Dedifferentiated amniotic fluid mesenchymal stem cell (primary cell): ENCODE measurements at regions not wholly inside any gene's neighbourhood (a gene's known extent, or its start where the extent isn't known, plus 50 kb on each side); places are given as distances from the start of the nearest gene placed in this dataset.
"Not testable (repeated sequence)": the region's sequence is repeated elsewhere in the genome, so short reads cannot be mapped to it uniquely, and the experiment has no call there.

Experiments
- DNase-seq: peaks from one replicate; pipeline ENCODE4 v3.0.0-alpha.2; 2016; ENCODE audit errors: extremely low spot score

GRCh38 chr4:110361921-110362320 lies 114.0 kb upstream of the ENPEP start:
- no peak for DNase-seq

- DNase-seq: no peak
Measured at GRCh38 chr4:110359076-110359475, 116.9 kb upstream of the ENPEP start.

- DNase-seq: no peak
Measured at GRCh38 chr4:110357521-110357920, 118.4 kb upstream of the ENPEP start.

GRCh38 chr4:110354460-110354859 lies 121.5 kb upstream of the ENPEP start:
- no peak for DNase-seq

GRCh38 chr4:110352670-110353442 lies 123.1 kb upstream of the ENPEP start:
- DNase-seq: no peak

- no peak for DNase-seq
Measured at GRCh38 chr4:110348711-110349383, 127.1 kb upstream of the ENPEP start.

- DNase-seq: no peak
Measured at GRCh38 chr4:110347805-110348204, 128.2 kb upstream of the ENPEP start.

- DNase-seq: no peak
Measured at GRCh38 chr4:110344165-110344564, 131.8 kb upstream of the ENPEP start.

- no peak for DNase-seq
Measured at GRCh38 chr4:110343534-110343933, 132.4 kb upstream of the ENPEP start.

- DNase-seq: not testable (repeated sequence)
Measured at GRCh38 chr4:110341118-110341517, 134.8 kb upstream of the ENPEP start.

GRCh38 chr4:110335399-110335798 lies 137.0 kb upstream of the ELOVL6 start:
- DNase-seq: no peak

- no peak for DNase-seq
Measured at GRCh38 chr4:110332483-110332882, 134.1 kb upstream of the ELOVL6 start.

GRCh38 chr4:110326426-110326825 lies 128.0 kb upstream of the ELOVL6 start:
- DNase-seq: not testable (repeated sequence)

GRCh38 chr4:110310795-110311194 lies 112.4 kb upstream of the ELOVL6 start:
- no peak for DNase-seq

GRCh38 chr4:110309675-110310074 lies 111.3 kb upstream of the ELOVL6 start:
- peak; percentile 42 for DNase-seq

- no peak for DNase-seq
Measured at GRCh38 chr4:110306303-110306702, 107.9 kb upstream of the ELOVL6 start.

- DNase-seq: no peak
Measured at GRCh38 chr4:110305455-110305854, 107.0 kb upstream of the ELOVL6 start.

GRCh38 chr4:110296892-110297291 lies 98.5 kb upstream of the ELOVL6 start:
- DNase-seq: no peak

- DNase-seq: no peak
Measured at GRCh38 chr4:110294165-110294564, 95.8 kb upstream of the ELOVL6 start.

GRCh38 chr4:110292994-110293744 lies 94.8 kb upstream of the ELOVL6 start:
- no peak for DNase-seq

- no peak for DNase-seq
Measured at GRCh38 chr4:110290511-110290910, 92.1 kb upstream of the ELOVL6 start.

- DNase-seq: no peak
Measured at GRCh38 chr4:110289601-110290100, 91.2 kb upstream of the ELOVL6 start.
